Peyer's patch (tissue), 4 donors: ENCODE measurements at regions not wholly inside any gene's neighbourhood (a gene's known extent, or its start where the extent isn't known, plus 50 kb on each side); places are given as distances from the start of the nearest gene placed in this dataset.
"Not testable (repeated sequence)": the region's sequence is repeated elsewhere in the genome, so short reads cannot be mapped to it uniquely, and the experiment has no call there.

Source experiments
- DNase-seq, 3 donors: peaks; one replicate each; pipeline ENCODE4 v3.0.0-alpha.2; 2017 to 2019
- H3K27ac ChIP-seq, 4 donors: fragments of 200-600 bp; sonication (generic); one replicate each; pipeline ENCODE4 v1.5.1; 2016 to 2019
- H3K27me3 ChIP-seq, 2 donors: fragments of 200-600 bp; sonication (generic); one replicate each; pipeline ENCODE4 v1.5.1; 2019
- H3K36me3 ChIP-seq, 3 donors: fragments of 200-600 bp; sonication (generic); one replicate each; pipeline ENCODE4 v1.5.1; 2016 to 2019
- H3K4me1 ChIP-seq, 4 donors: fragments of 200-600 bp; sonication (generic); one replicate each; pipeline ENCODE4 v1.5.1; 2016 to 2019
- H3K4me3 ChIP-seq, 4 donors: fragments of 200-600 bp; sonication (generic); 1 replicate in 3 of 4; 2 replicates in 1 of 4; pipeline ENCODE4 v1.5.1; 2016 to 2019; ENCODE audit warnings: mild to moderate bottlenecking in 1 of 4
- H3K9me3 ChIP-seq, 4 donors: fragments of 200-600 bp; sonication (generic); one replicate each; pipeline ENCODE4 v1.5.1; 2016 to 2019; ENCODE audit warnings: mild to moderate bottlenecking in 1 of 4
- CTCF ChIP-seq, 6 experiments: fragments of 450-650 bp in 4 of 6; fragments of 200-600 bp in 2 of 6; sonication (generic) in 1 of 6; IDR thresholded peaks; one replicate each; pipeline ENCODE4 v1.5.1; 2017 to 2019; ENCODE audit warnings: antibody characterized with exemption in 6 of 6, mild to moderate bottlenecking in 3 of 6, moderate library complexity in 1 of 6
- POLR2A ChIP-seq, 2 donors: fragments of 450-650 bp; IDR thresholded peaks; one replicate each; pipeline ENCODE4 v1.5.1; 2017; ENCODE audit warnings: antibody characterized with exemption in 2 of 2, mild to moderate bottlenecking in 2 of 2, moderate library complexity in 2 of 2

DNA sequence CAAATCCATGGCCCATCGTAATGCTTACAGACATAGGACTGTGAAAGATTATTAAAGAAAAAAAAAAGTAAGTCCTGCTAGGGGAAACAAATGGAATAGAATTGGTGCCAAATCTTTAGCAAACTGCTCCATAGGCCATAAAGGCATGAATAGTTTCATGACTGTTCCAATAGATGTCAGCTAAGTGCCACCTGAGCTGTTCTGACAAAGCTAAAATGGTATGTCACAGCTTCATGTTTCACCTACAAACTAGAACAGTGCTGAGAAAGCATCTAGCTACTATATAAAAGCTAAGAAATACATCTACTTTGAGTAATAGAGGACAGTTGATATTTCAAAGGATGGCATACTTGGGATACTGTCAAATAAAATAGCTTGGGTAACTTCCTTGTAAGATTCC, 771.6 kb upstream of the CA10 start:
- Histone ChIP-seq H3K27ac (no peak overlapping the region), H3K4me1 (no peaks in the 10 kb centered on the region), H3K4me3 (no peak overlapping the region), H3K9me3 (peaks cover 0 to 3% (median 0%) of the 10 kb centered on the region in 4 donors), H3K27me3 (no peaks in the 10 kb centered on the region), H3K36me3 (no peaks in the 10 kb centered on the region)
- no peak for TF ChIP-seq POLR2A (IDR thresholded peaks at IDR 0.05)
- no peak for TF ChIP-seq CTCF (IDR thresholded peaks at IDR 0.05)
- DNase-seq, result no peak

- H3K4me1 ChIP-seq, result no peaks in the 10 kb centered on the region
- H3K9me3 ChIP-seq, result no peaks in the 10 kb centered on the region
- H3K36me3 ChIP-seq, result no peaks in the 10 kb centered on the region
- no peak overlapping the region for H3K4me3 ChIP-seq
- H3K27me3 ChIP-seq, result no peaks in the 10 kb centered on the region
- DNase-seq, result no peak
- H3K27ac ChIP-seq, result no peak overlapping the region
- TF ChIP-seq POLR2A (IDR thresholded peaks at IDR 0.05) (no peak), CTCF (IDR thresholded peaks at IDR 0.05) (no peak)
Observed at GRCh38 chr17:52923658-52924057, 765.1 kb upstream of the CA10 start.

- no peak for DNase-seq
- TF ChIP-seq POLR2A (IDR thresholded peaks at IDR 0.05) (no peak), CTCF (IDR thresholded peaks at IDR 0.05) (no peak)
- no peak overlapping the region for H3K4me3 ChIP-seq
Observed at GRCh38 chr17:52899235-52899634, 740.7 kb upstream of the CA10 start.

DNA sequence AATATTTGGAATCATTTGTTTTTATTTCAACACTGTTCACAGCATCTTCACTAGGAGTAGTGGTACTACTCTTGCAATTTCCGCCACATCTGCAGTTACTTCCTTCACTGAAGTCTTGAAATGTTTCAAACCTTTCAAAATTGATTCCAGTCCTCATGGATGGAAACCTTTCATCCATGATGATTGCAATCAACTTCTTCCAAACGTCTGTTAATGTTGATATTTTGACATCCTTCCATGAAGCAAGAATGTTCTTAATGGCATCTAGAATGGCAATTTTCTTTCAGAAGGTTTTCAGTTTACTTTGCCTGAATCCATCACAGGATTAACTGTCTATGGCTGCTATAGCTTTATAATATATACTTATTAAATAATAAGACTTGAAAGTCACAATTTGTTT, 736.8 kb upstream of the CA10 start:
- no peak overlapping the region for H3K27ac ChIP-seq
- no peaks in the 10 kb centered on the region for H3K4me1 ChIP-seq
- DNase-seq, result no peak
- TF ChIP-seq POLR2A (IDR thresholded peaks at IDR 0.05) (no peak), CTCF (IDR thresholded peaks at IDR 0.05) (no peak)
- H3K27me3 ChIP-seq, result no peaks in the 10 kb centered on the region
- H3K36me3 ChIP-seq, result no peaks in the 10 kb centered on the region
- no peaks in the 10 kb centered on the region for H3K9me3 ChIP-seq
- no peak overlapping the region for H3K4me3 ChIP-seq

More at GRCh38 chr17:52899235-52899634, 740.7 kb upstream of the CA10 start:
- no peaks in the 10 kb centered on the region for H3K36me3 ChIP-seq
- H3K27ac ChIP-seq, result no peak overlapping the region
- H3K9me3 ChIP-seq, result no peaks in the 10 kb centered on the region
- no peaks in the 10 kb centered on the region for H3K4me1 ChIP-seq
- no peaks in the 10 kb centered on the region for H3K27me3 ChIP-seq

- Histone ChIP-seq H3K9me3 (peaks cover 0 to 2% (median 0%) of the 10 kb centered on the region in 4 donors), H3K4me3 (no peak overlapping the region), H3K4me1 (no peaks in the 10 kb centered on the region), H3K36me3 (no peaks in the 10 kb centered on the region), H3K27me3 (no peaks in the 10 kb centered on the region), H3K27ac (no peak overlapping the region)
- no peak for DNase-seq
- TF ChIP-seq CTCF (IDR thresholded peaks at IDR 0.05) (no peak), POLR2A (IDR thresholded peaks at IDR 0.05) (no peak)
Observed at GRCh38 chr17:52892334-52892733, 733.8 kb upstream of the CA10 start.

DNA sequence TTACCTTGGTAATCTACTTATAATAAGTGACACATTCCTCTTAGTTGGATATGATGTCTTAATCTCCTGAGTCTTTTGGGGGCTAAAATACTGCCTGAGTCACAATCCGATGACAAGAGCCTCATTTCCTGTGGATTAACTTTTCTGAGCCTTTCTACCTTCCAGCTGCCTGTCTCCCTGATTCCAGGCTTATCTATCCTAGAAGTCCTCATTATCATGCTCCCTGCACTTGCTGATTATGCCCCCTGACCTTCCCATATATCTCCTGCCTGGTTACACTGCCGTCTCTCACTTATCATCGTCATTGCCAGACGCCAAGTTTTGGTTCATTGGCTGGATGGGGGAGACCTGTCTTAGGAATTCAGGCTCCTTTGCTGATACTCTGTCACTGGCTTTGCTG, 727.4 kb upstream of the CA10 start:
- no peak overlapping the region for H3K4me3 ChIP-seq
- H3K27ac ChIP-seq, result no peak overlapping the region
- H3K9me3 ChIP-seq, result peaks cover 0 to 2% (median 0%) of the 10 kb centered on the region in 4 donors
- no peak for TF ChIP-seq CTCF (IDR thresholded peaks at IDR 0.05)
- no peaks in the 10 kb centered on the region for H3K36me3 ChIP-seq
- DNase-seq, result no peak
- H3K4me1 ChIP-seq, result no peaks in the 10 kb centered on the region
- no peaks in the 10 kb centered on the region for H3K27me3 ChIP-seq

GRCh38 chr17:52883907-52884491, 725.5 kb upstream of the CA10 start:
- H3K9me3 ChIP-seq, DNase-seq: not testable (repeated sequence)

GRCh38 chr17:52846767-52847166, 688.3 kb upstream of the CA10 start:
- H3K27ac ChIP-seq, DNase-seq, H3K4me3 ChIP-seq, H3K36me3 ChIP-seq, H3K9me3 ChIP-seq, H3K27me3 ChIP-seq, H3K4me1 ChIP-seq: not testable (repeated sequence)

More at GRCh38 chr17:52883907-52884491, 725.5 kb upstream of the CA10 start:
- H3K27ac ChIP-seq, H3K4me3 ChIP-seq, H3K27me3 ChIP-seq, H3K36me3 ChIP-seq, H3K4me1 ChIP-seq: not testable (repeated sequence)
